Thyroid gland (tissue), 4 donors: ENCODE measurements at regions not wholly inside any gene's neighbourhood (a gene's known extent, or its start where the extent isn't known, plus 50 kb on each side); places are given as distances from the start of the nearest gene placed in this dataset.

Source experiments
- DNase-seq, 2 donors: peaks; one replicate each; pipeline ENCODE4 v3.0.0-alpha.2; 2019
- H3K27ac ChIP-seq, 3 donors: fragments of 200-600 bp; sonication (generic); 1 replicate in 2 of 3; 2 replicates in 1 of 3; pipeline ENCODE4 v1.5.1; 2016 to 2019; ENCODE audit warnings: mild to moderate bottlenecking in 1 of 3, moderate library complexity in 1 of 3
- H3K27me3 ChIP-seq: fragments of 200-600 bp; sonication (generic); one replicate; pipeline ENCODE4 v1.5.1; 2019
- H3K36me3 ChIP-seq, 2 donors: fragments of 200-600 bp; sonication (generic); one replicate each; pipeline ENCODE4 v1.5.1; 2016 to 2019
- H3K4me1 ChIP-seq, 2 donors: fragments of 200-600 bp; sonication (generic); one replicate each; pipeline ENCODE4 v1.5.1; 2017 to 2019
- H3K4me3 ChIP-seq, 3 donors: fragments of 200-600 bp; sonication (generic); replicated peaks in 1 of 3; 1 replicate in 2 of 3; 2 replicates in 1 of 3; pipeline ENCODE4 v1.5.1; 2016; ENCODE audit warnings: mild to moderate bottlenecking in 1 of 3
- H3K9me3 ChIP-seq: fragments of 200-600 bp; sonication (generic); one replicate; pipeline ENCODE4 v1.5.1; 2017
- POLR2A ChIP-seq, 2 donors: fragments of 450-650 bp; IDR thresholded peaks; one replicate each; pipeline ENCODE4 v1.6.1; 2017; ENCODE audit warnings: antibody characterized with exemption in 2 of 2, mild to moderate bottlenecking in 2 of 2, moderate library complexity in 1 of 2
- WGBS, 2 donors: methylation state at CpG; one replicate each; pipeline ENCODE4 v1.1.5; 2017; 5-methylcytosine and 5-hydroxymethylcytosine counted together
- intact Hi-C: fragments of 100-400 bp; cut with DNase I; formaldehyde crosslinking; loops from one replicate; pipeline ENCODE4 v1.15.1; 2023
- TF ChIP-seq, protein P1 (sequence below), 6 experiments: fragments of 200-600 bp in 3 of 6; fragments of 450-650 bp in 3 of 6; sonication (generic) in 3 of 6; IDR thresholded peaks; one replicate each; pipeline ENCODE4 v1.5.1; 2016 to 2019; ENCODE audit warnings: antibody characterized with exemption in 6 of 6, mild to moderate bottlenecking in 2 of 6, inconsistent platforms in 1 of 6, moderate library complexity in 1 of 6

DNA sequence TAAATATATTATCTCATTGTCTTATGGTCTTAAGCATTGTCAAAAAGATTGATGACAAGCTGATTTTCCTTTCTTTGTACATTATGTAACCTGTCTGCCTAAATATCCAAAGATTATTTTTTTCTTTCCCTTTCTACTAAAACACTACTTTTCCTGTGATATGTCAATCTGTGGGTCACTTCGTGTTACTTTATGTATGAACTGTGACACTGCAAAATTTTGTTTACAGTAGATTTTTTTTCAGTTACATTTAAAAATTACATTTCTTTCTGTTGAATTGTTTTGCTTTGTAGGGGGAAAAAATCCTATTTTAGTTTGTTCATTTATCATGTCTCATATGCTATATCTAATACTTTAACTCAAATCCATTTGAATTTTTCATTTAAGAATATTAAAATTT lies 392.3 kb upstream of the ATXN7L3B start:
- TF ChIP-seq, protein P1, sequence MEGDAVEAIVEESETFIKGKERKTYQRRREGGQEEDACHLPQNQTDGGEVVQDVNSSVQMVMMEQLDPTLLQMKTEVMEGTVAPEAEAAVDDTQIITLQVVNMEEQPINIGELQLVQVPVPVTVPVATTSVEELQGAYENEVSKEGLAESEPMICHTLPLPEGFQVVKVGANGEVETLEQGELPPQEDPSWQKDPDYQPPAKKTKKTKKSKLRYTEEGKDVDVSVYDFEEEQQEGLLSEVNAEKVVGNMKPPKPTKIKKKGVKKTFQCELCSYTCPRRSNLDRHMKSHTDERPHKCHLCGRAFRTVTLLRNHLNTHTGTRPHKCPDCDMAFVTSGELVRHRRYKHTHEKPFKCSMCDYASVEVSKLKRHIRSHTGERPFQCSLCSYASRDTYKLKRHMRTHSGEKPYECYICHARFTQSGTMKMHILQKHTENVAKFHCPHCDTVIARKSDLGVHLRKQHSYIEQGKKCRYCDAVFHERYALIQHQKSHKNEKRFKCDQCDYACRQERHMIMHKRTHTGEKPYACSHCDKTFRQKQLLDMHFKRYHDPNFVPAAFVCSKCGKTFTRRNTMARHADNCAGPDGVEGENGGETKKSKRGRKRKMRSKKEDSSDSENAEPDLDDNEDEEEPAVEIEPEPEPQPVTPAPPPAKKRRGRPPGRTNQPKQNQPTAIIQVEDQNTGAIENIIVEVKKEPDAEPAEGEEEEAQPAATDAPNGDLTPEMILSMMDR (IDR thresholded peaks at IDR 0.05), result no peak
- TF ChIP-seq POLR2A (IDR thresholded peaks at IDR 0.05), result no peak
- intact Hi-C loops, result no loop called here
- WGBS, 2 donors, result 65 to 76% methylated on average over 1 of the region's 1 CpG

DNA sequence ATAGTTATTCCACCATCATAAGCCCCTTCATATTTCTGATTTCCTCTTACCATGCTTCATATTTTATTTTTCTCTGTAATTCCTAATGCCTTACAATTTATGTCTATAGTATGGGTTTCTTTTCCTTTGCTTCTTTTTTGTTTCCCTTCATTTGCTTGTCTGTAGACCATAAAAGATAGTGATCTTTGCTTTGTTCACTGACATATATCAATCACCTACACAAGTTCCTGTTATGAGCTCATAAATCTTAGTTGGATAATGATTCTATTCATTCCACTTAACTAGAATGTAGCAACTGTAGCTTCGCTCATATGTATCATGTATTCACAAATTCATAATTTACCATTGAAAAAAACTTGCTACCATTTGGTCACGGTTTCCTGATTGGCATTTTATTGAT lies 388.8 kb upstream of the ATXN7L3B start:
- H3K4me1 ChIP-seq, result no peaks in the 10 kb centered on the region
- no peak for DNase-seq
- H3K27me3 ChIP-seq, result no peaks in the 10 kb centered on the region
- no peak overlapping the region for H3K4me3 ChIP-seq
- intact Hi-C loops, result no loop called here
- 78 to 80% methylated on average over 2 of the region's 2 CpGs for WGBS, 2 donors
- H3K27ac ChIP-seq, result no peak overlapping the region
- TF ChIP-seq, protein P1 (IDR thresholded peaks at IDR 0.05), result no peak
- TF ChIP-seq POLR2A (IDR thresholded peaks at IDR 0.05), result no peak
- H3K36me3 ChIP-seq, result no peaks in the 10 kb centered on the region
- H3K9me3 ChIP-seq, result no peaks in the 10 kb centered on the region

More for the DNA sequence above, 392.3 kb upstream of the ATXN7L3B start:
- no peak overlapping the region for H3K27ac ChIP-seq
- no peaks in the 10 kb centered on the region for H3K36me3 ChIP-seq
- no peaks in the 10 kb centered on the region for H3K27me3 ChIP-seq
- no peak overlapping the region for H3K4me3 ChIP-seq
- no peaks in the 10 kb centered on the region for H3K9me3 ChIP-seq
- no peak for DNase-seq
- no peaks in the 10 kb centered on the region for H3K4me1 ChIP-seq

DNA sequence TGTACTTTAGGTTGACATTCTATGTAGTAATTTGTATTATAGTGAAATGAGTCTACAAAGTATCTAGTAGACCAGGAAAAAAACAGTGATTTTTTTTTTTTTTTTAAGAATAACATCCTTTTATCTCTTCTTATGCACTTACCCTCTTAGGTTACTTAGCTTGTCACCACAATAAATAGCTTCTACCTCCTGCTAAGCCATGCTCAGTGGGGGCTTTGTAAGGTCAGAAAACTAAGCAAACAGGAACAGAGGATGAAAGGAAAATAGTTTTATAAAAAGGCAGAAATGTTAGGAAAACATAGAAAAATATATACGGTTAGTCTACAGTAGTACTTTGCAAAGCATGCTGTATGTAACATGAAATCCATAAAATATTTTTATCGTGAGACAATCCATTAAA lies 385.3 kb upstream of the ATXN7L3B start:
- H3K27ac ChIP-seq, result no peak overlapping the region
- intact Hi-C loops, result no loop called here
- no peaks in the 10 kb centered on the region for H3K9me3 ChIP-seq
- H3K36me3 ChIP-seq, result no peaks in the 10 kb centered on the region
- no peak overlapping the region for H3K4me3 ChIP-seq
- H3K27me3 ChIP-seq, result no peaks in the 10 kb centered on the region
- 39 to 43% methylated on average over 2 of the region's 2 CpGs for WGBS, 2 donors
- no peak for DNase-seq
- TF ChIP-seq, protein P1 (IDR thresholded peaks at IDR 0.05), result no peak
- TF ChIP-seq POLR2A (IDR thresholded peaks at IDR 0.05), result no peak
- no peaks in the 10 kb centered on the region for H3K4me1 ChIP-seq

DNA sequence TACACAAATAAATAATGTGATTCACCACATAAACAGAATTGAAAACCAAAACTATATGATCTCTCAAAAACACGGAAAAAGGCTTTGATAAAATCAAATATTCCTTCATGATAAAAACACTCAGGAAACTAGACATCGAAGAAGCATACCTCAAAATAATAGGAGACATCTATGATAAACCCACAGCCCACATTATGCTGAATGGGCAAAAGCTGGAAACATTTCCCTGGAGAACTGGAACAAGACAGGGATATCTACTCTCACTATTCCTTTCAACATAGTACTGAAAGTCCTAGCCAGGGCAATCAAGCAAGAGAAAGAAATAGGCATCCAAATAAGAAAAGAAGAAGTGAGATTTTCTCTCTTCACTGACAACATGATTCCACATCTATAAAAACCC lies 371.5 kb upstream of the ATXN7L3B start:
- intact Hi-C loops, result no loop called here
- Histone ChIP-seq H3K27me3 (no peaks in the 10 kb centered on the region), H3K4me3 (no peak overlapping the region), H3K36me3 (no peaks in the 10 kb centered on the region), H3K9me3 (no peaks in the 10 kb centered on the region), H3K4me1 (no peaks in the 10 kb centered on the region), H3K27ac (no peak overlapping the region)
- DNase-seq, result no peak
- WGBS, 2 donors, result 91% methylated on average over 2 of the region's 2 CpGs
- TF ChIP-seq, protein P1 (IDR thresholded peaks at IDR 0.05), result no peak
- TF ChIP-seq POLR2A (IDR thresholded peaks at IDR 0.05), result no peak

DNA sequence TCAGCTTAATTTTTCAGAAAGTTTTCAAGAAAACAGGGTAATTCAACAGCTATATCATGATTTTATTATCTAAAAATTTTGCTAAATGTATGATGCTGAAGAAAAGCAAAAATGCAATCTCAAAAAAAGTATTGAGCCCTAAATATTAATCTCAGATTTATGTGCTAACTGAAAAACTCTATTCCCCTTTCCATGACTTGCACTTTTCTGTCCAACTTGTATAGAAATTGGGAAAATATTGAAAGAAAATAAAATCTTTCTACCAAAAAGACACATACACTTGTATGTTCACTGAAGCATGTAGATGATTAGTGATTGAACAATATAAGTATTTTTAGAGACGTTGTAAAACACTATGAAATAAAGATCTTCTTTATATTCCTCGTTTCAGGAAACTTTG lies 368.0 kb upstream of the ATXN7L3B start:
- TF ChIP-seq, protein P1 (IDR thresholded peaks at IDR 0.05), result no peak
- no peak for TF ChIP-seq POLR2A (IDR thresholded peaks at IDR 0.05)
- no peak overlapping the region for H3K4me3 ChIP-seq
- H3K36me3 ChIP-seq, result no peaks in the 10 kb centered on the region
- H3K4me1 ChIP-seq, result no peaks in the 10 kb centered on the region
- 63 to 64% methylated on average over 2 of the region's 2 CpGs for WGBS, 2 donors
- no peak for DNase-seq
- H3K27me3 ChIP-seq, result no peaks in the 10 kb centered on the region
- H3K27ac ChIP-seq, result no peak overlapping the region
- intact Hi-C loops, result no loop called here
- no peaks in the 10 kb centered on the region for H3K9me3 ChIP-seq
